ENCODE measurements at regions not wholly inside any gene's neighbourhood (a gene's known extent, or its start where the extent isn't known, plus 50 kb on each side); places are given as distances from the start of the nearest gene placed in this dataset.
A peak's percentile ranks its signal among the peaks of the same experiment; 100 is the strongest.

DNA sequence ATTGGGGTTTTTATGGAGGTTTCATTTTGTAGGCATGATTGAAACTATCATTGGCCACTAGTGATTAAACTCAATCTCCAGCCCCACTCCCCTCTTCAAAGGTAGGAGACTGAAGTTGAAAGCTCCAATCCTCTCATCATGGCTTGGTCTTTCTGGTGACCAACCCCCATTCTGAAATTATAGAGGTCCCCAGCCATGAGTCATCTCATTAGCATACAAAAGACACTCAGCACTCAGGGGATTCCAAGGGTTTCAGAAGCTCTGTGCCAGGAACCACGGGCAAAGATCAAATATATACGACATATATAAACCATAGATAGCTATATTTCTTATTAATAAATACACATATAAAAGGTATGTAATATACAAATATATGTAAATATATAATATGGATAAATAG lies 256.0 kb upstream of the POU3F3 start:
- Histone ChIP-seq H3K27ac (no peak overlapping the region), H3K4me2 (no peak overlapping the region), H4K20me1 (ENCODE audit: insufficient read depth) (no peaks in the 10 kb centered on the region), H3K27me3 (ENCODE audit: insufficient read depth, low read depth) (no peaks in the 10 kb centered on the region), H3K9ac (no peak overlapping the region), H3K4me3 (IDR thresholded peaks at IDR 0.05; ENCODE audit: insufficient read depth, low read depth, low read length) (no peak overlapping the region), H2AFZ (ENCODE audit: low read depth) (no peak overlapping the region), H3K36me3 (ENCODE audit: insufficient read depth) (no peaks in the 10 kb centered on the region), H3K79me2 (ENCODE audit: insufficient read depth, low read depth) (no peaks in the 10 kb centered on the region), H3K4me1 (ENCODE audit: low read depth, poor library complexity, severe bottlenecking) (peaks cover 36% of the 10 kb centered on the region)
- TF ChIP-seq, protein P1, sequence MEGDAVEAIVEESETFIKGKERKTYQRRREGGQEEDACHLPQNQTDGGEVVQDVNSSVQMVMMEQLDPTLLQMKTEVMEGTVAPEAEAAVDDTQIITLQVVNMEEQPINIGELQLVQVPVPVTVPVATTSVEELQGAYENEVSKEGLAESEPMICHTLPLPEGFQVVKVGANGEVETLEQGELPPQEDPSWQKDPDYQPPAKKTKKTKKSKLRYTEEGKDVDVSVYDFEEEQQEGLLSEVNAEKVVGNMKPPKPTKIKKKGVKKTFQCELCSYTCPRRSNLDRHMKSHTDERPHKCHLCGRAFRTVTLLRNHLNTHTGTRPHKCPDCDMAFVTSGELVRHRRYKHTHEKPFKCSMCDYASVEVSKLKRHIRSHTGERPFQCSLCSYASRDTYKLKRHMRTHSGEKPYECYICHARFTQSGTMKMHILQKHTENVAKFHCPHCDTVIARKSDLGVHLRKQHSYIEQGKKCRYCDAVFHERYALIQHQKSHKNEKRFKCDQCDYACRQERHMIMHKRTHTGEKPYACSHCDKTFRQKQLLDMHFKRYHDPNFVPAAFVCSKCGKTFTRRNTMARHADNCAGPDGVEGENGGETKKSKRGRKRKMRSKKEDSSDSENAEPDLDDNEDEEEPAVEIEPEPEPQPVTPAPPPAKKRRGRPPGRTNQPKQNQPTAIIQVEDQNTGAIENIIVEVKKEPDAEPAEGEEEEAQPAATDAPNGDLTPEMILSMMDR (conservative IDR thresholded peaks at IDR 0.05; ENCODE audit: low read depth, low read length) = no peak

DNA sequence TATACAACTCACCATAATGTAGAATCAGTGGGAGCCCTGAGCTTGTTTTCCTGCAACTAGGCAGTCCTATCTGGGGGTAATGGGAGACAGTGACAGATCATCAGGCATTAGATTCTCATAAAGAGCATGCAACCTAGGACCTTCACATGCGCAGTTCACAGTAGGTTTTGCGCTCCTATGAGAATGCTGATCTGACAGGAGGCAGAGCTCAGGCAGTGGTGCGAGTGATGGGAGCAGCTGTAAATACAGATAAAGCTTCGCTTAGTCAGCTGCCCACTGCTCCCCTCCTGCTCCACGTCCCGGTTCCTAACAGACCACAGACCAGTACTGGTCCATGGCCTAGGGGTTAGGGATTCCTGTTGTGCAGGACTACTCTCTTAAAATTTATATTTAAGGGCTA lies 255.3 kb upstream of the POU3F3 start:
- peaks cover 42% of the 10 kb centered on the region for H3K4me1 ChIP-seq (ENCODE audit: low read depth, poor library complexity, severe bottlenecking)
- H3K4me2 ChIP-seq = no peak overlapping the region
- TF ChIP-seq, protein P1 (conservative IDR thresholded peaks at IDR 0.05; ENCODE audit: low read depth, low read length) = no peak
- no peak overlapping the region for H3K9ac ChIP-seq
- H3K4me3 ChIP-seq (IDR thresholded peaks at IDR 0.05; ENCODE audit: insufficient read depth, low read depth, low read length) = no peak overlapping the region
- H3K79me2 ChIP-seq (ENCODE audit: insufficient read depth, low read depth) = no peaks in the 10 kb centered on the region
- no peaks in the 10 kb centered on the region for H3K36me3 ChIP-seq (ENCODE audit: insufficient read depth)
- H4K20me1 ChIP-seq (ENCODE audit: insufficient read depth) = no peaks in the 10 kb centered on the region
- no peak overlapping the region for H3K27ac ChIP-seq
- H3K27me3 ChIP-seq (ENCODE audit: insufficient read depth, low read depth) = no peaks in the 10 kb centered on the region
- no peak overlapping the region for H2AFZ ChIP-seq (ENCODE audit: low read depth)

DNA sequence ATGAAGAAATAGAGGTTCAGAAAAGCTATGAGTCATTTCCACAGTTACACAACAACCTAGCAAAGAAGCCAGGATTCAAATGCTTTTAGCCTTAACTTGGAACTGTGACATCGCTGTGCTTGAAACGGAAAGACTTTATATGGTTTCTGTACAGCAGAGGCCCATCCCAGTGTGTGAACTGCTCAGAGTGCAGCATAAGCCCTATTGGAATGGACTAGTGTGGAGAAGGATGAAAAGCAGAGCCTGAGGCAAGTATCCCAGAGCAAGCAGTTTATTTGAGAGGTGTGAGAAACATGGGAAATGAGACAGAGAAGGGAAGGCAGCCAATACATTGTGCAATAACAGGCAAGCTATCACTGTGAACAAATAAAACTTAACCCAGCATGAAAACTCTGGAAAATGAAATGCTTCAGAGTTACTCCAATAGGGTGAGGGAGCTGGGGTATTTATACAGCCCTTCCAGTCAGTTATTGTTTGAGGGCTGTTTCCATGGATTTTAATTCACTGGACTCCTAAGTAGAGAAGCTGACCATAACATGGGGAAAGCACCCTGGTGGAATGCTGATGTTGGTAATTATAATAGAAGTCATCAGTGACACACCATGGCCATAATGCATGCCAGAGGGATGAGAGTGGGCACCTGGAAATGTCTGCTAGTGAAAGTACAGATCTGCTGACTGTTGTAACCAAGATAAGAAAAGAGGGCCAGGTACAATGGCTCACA lies 254.0 kb upstream of the POU3F3 start:
- no peaks in the 10 kb centered on the region for H3K79me2 ChIP-seq (ENCODE audit: insufficient read depth, low read depth)
- H3K27me3 ChIP-seq (ENCODE audit: insufficient read depth, low read depth) = no peaks in the 10 kb centered on the region
- H3K9ac ChIP-seq = no peak overlapping the region
- H2AFZ ChIP-seq (ENCODE audit: low read depth) = no peak overlapping the region
- no peak overlapping the region for H3K27ac ChIP-seq
- no peaks in the 10 kb centered on the region for H3K36me3 ChIP-seq (ENCODE audit: insufficient read depth)
- TF ChIP-seq, protein P1 (conservative IDR thresholded peaks at IDR 0.05; ENCODE audit: low read depth, low read length) = no peak
- H3K4me1 ChIP-seq (ENCODE audit: low read depth, poor library complexity, severe bottlenecking) = peaks cover 51% of the 10 kb centered on the region
- H3K4me2 ChIP-seq = no peak overlapping the region
- H4K20me1 ChIP-seq (ENCODE audit: insufficient read depth) = no peaks in the 10 kb centered on the region
- no peak overlapping the region for H3K4me3 ChIP-seq (IDR thresholded peaks at IDR 0.05; ENCODE audit: insufficient read depth, low read depth, low read length)

DNA sequence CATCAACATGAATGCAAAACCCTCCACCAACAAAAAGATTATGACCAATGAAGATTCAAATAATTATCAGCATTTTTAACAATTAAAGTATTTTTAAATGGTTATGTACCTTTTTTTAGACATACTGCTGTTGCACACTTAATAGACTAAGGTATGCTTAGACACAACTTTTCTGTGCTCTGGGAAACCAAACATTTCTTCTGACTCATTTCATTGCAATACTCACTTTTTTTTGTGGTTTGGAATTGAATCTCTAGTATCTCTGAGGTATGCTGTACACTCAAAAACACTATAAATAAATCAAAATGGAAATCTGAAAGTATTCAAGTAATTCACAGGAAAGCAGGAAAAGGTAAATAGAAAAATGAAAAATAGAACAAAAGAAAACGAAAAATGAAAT lies 247.9 kb upstream of the POU3F3 start:
- Histone ChIP-seq H4K20me1 (ENCODE audit: insufficient read depth) (no peaks in the 10 kb centered on the region), H3K36me3 (ENCODE audit: insufficient read depth) (no peaks in the 10 kb centered on the region), H3K4me3 (IDR thresholded peaks at IDR 0.05; ENCODE audit: insufficient read depth, low read depth, low read length) (no peak overlapping the region), H2AFZ (ENCODE audit: low read depth) (no peak overlapping the region), H3K79me2 (ENCODE audit: insufficient read depth, low read depth) (no peaks in the 10 kb centered on the region), H3K4me1 (ENCODE audit: low read depth, poor library complexity, severe bottlenecking) (peaks cover 55% of the 10 kb centered on the region), H3K27me3 (ENCODE audit: insufficient read depth, low read depth) (no peaks in the 10 kb centered on the region), H3K4me2 (peak overlapping the region; percentile 29), H3K27ac (peak overlapping the region; percentile 9; the same call in 1 of the 2 replicates), H3K9ac (no peak overlapping the region)
- TF ChIP-seq, protein P1 (conservative IDR thresholded peaks at IDR 0.05; ENCODE audit: low read depth, low read length) = no peak
